ENCODE measurements at regions not wholly inside any gene's neighbourhood (a gene's known extent, or its start where the extent isn't known, plus 50 kb on each side); places are given as distances from the start of the nearest gene placed in this dataset.

DNA sequence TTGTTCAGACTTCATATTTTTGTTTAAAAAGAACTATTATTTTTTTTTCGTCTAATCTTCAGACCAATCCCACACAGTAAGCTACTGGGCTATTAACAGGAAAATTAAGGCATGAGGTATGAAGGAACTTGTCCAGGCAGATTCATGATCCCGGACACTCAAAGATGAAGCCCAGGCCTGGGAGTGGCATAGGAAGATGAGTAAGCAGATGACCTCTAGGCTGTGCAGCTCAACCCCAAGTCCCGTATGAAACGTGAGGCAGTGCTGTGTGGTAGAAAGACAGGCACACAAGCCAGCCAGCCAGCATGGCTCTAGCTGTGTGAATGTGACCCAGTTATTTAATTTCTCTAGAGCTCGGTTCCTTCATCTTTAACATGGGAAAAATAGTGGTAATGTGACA is 231.9 kb downstream of the CLIC5 start:
- 78 to 86% methylated on average over 5 of the region's 5 CpGs for WGBS, 2 donors
- TF ChIP-seq CTCF (IDR thresholded peaks at IDR 0.05) = no peak
- no peak for DNase-seq
- Histone ChIP-seq H3K4me3 (no peak overlapping the region), H3K36me3 (no peaks in the 10 kb centered on the region), H3K9me3 (no peaks in the 10 kb centered on the region), H3K27me3 (no peaks in the 10 kb centered on the region), H3K4me1 (no peaks in the 10 kb centered on the region), H3K27ac (no peak overlapping the region)
- ATAC-seq = no peak
- FAIRE-seq = no peak
- intact Hi-C loops (cut with DNase I) = no loop called here

DNA sequence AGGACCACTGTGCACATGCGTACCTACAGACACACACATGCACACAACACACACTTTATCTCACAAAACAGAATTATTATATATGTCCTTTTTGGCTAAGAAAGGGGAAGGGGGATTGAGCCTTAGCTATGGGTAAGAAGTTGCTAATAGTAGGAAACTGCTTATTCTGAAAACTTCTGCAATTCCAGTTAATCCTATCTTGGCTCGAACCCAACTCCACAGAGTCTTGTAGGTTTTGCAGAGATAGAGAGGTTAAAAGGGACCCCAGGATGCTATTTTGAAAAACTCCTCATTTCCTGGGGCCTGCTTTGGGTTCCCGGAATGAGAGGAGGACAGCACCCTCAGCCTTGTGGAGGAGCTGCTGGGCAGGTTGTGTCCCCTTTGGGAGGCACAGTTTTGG is 233.8 kb downstream of the CLIC5 start:
- intact Hi-C loops (cut with DNase I) = no loop called here
- WGBS, 2 donors = 82 to 86% methylated on average over 3 of the region's 3 CpGs
- Histone ChIP-seq H3K27ac (no peak overlapping the region), H3K4me3 (no peak overlapping the region), H3K27me3 (no peaks in the 10 kb centered on the region), H3K4me1 (no peaks in the 10 kb centered on the region), H3K36me3 (no peaks in the 10 kb centered on the region), H3K9me3 (no peaks in the 10 kb centered on the region)
- no peak for FAIRE-seq
- no peak for DNase-seq
- TF ChIP-seq CTCF (IDR thresholded peaks at IDR 0.05) = no peak
- no peak for ATAC-seq

- Histone ChIP-seq H3K36me3 (no peaks in the 10 kb centered on the region), H3K9me3 (no peaks in the 10 kb centered on the region), H3K27ac (no peak overlapping the region), H3K27me3 (no peaks in the 10 kb centered on the region), H3K4me3 (no peak overlapping the region), H3K4me1 (no peaks in the 10 kb centered on the region)
- no peak for FAIRE-seq
- DNase-seq = no peak
- intact Hi-C loops (cut with DNase I) = no loop called here
- 86% methylated on average over 2 of the region's 2 CpGs for WGBS, 2 donors
- no peak for ATAC-seq
- TF ChIP-seq CTCF (IDR thresholded peaks at IDR 0.05) = no peak
Observed at GRCh38 chr6:45780523-45780922, 235.1 kb downstream of the CLIC5 start.

GRCh38 chr6:45775026-45775697 is 240.5 kb downstream of the CLIC5 start:
- intact Hi-C loops (cut with DNase I) = no loop called here
- Histone ChIP-seq H3K9me3 (no peaks in the 10 kb centered on the region), H3K4me3 (no peak overlapping the region), H3K27me3 (no peaks in the 10 kb centered on the region), H3K36me3 (no peaks in the 10 kb centered on the region), H3K4me1 (no peaks in the 10 kb centered on the region), H3K27ac (no peak overlapping the region)
- TF ChIP-seq CTCF (IDR thresholded peaks at IDR 0.05) = no peak
- no peak for ATAC-seq
- 65 to 77% methylated on average over 5 of the region's 5 CpGs for WGBS, 2 donors
- no peak for FAIRE-seq
- DNase-seq = no peak

GRCh38 chr6:45773906-45774305 is 241.8 kb downstream of the CLIC5 start:
- intact Hi-C loops (cut with DNase I) = no loop called here

More at GRCh38 chr6:45773906-45774305, 241.8 kb downstream of the CLIC5 start:
- Histone ChIP-seq H3K9me3 (no peaks in the 10 kb centered on the region), H3K4me1 (no peaks in the 10 kb centered on the region), H3K36me3 (no peaks in the 10 kb centered on the region), H3K27me3 (no peaks in the 10 kb centered on the region), H3K4me3 (no peak overlapping the region), H3K27ac (no peak overlapping the region)
- FAIRE-seq (no peak), DNase-seq (no peak), ATAC-seq (no peak)
- TF ChIP-seq CTCF (IDR thresholded peaks at IDR 0.05) = no peak
- 74 to 80% methylated on average over 3 of the region's 3 CpGs for WGBS, 2 donors

Measured in pancreas (tissue), 10 donors.